AG04450 (cell line): ENCODE measurements at regions not wholly inside any gene's neighbourhood (a gene's known extent, or its start where the extent isn't known, plus 50 kb on each side); places are given as distances from the start of the nearest gene placed in this dataset.

Source experiments
- CTCF ChIA-PET: fragments of 300-600, 350-600 bp; formaldehyde crosslinking; extraction: SDS; loops from one replicate; lab custom pipeline; 2022; ENCODE audit warnings: antibody characterized with exemption, inconsistent platforms; lab: Charles Lee
- POLR2A ChIA-PET: fragments of 350-600 bp; formaldehyde crosslinking; extraction: SDS; loops from one replicate; lab custom pipeline; 2021; ENCODE audit warnings: antibody characterized with exemption, inconsistent platforms; lab: Yijun Ruan, JAX
- DNase-seq: peaks from one replicate; pipeline ENCODE4 v3.0.0-alpha.2; 2011; ENCODE audit warnings: low read depth, low spot score
- H3K27ac ChIP-seq: one replicate; pipeline ENCODE4 v1.5.1; 2012; ENCODE audit warnings: low read depth, low read length, control low read depth
- H3K27me3 ChIP-seq: one replicate; pipeline ENCODE4 v1.6.0; 2012; ENCODE audit warnings: low read length; ENCODE audit not compliant: control insufficient read depth, insufficient read depth
- H3K4me3 ChIP-seq: 2 replicates; pipeline ENCODE4 v1.5.1; 2011; ENCODE audit warnings: mild to moderate bottlenecking, low read depth, low read length, control low read depth
- H3K9me3 ChIP-seq: 2 replicates; pipeline ENCODE4 v1.5.1; 2012; ENCODE audit warnings: low read length; ENCODE audit not compliant: control insufficient read depth, insufficient read depth
- CTCF ChIP-seq: IDR thresholded peaks from 2 replicates; pipeline ENCODE4 v1.5.1; 2011; ENCODE audit warnings: low read depth, low read length, control low read depth, inconsistent platforms

DNA sequence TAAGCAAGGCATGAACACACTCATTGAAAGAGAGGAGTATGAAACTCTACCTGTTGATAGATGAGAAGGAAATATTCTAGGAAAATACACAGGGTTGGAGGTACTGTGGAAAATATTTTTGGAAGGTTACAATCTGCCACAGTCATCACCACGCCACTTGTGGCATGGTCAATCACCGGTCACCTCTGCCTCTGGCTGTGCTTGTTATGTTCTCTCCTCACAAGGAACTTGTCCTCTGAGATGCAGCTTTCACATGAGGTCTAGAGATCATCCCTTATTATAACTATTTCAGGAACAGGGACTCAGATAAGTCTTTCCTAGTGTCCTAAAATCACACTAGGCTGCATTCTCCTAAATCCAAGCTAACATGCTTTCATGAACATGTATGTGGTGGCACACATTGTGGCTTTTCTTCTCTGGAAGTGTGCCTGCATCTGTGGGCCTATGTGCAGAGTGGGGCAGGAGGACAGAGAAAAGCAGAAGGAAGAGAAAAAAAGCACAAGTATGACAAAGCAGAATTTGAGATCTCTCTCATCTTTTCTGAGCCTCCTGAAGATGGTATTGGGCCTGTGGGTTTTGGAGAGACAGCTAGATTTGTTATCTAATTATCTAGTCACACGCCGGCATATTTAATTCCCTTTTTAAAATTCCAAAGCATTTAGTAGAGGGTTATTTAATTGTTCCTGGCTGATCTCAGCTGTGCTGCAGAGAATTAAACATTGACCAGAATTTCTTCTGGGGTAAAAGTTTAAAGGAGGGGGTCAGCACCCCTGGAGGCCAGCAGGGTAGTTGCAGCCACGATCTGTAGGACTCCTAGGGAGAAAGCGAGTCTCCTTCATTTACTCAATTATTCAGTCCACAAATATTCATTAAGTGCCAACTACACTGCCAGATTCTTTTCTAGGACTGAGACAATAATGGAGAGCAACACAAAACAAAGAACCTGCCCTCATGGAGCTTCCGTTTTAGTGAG is 294.6 kb downstream of the RDH14 start:
- ChIA-PET POLR2A (no interaction called here), CTCF (interaction anchor here (0.9 to 2.4 kb wide), 4 partner anchors 24 to 414 kb away, joined by 3 to 5 read pairs (median 3); no protein-coding TSS in a partner anchor)
- no peaks in the 10 kb centered on the region for H3K9me3 ChIP-seq
- H3K27me3 ChIP-seq, result no peaks in the 10 kb centered on the region
- DNase-seq, result no peak
- H3K27ac ChIP-seq, result no peak overlapping the region
- no peak overlapping the region for H3K4me3 ChIP-seq
- TF ChIP-seq CTCF, result peak; percentile 22; the same call in 1 of the 2 replicates

DNA sequence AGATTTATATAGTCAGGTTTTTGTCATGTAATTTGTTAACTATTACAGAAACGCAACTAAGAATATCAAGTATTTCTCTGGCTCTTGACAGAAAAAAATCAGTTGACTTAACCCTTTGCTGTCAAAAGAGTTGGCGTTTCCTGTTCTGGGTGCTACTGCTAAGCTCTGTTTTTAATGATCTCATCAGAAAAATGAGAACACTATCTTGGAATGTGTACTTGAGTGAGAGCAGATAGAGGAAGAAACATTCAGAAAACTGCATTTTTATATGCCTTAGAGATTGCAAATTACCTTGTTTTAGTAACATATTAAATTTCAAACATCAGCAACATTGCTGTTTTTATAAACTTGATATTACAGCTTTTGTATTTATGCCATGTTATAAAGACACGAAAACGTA is 297.9 kb downstream of the RDH14 start:
- TF ChIP-seq CTCF, result no peak
- ChIA-PET POLR2A (no interaction called here), CTCF (no interaction called here)
- DNase-seq, result no peak
- Histone ChIP-seq H3K27me3 (no peaks in the 10 kb centered on the region), H3K27ac (no peak overlapping the region), H3K9me3 (no peaks in the 10 kb centered on the region), H3K4me3 (no peak overlapping the region)

- no peak overlapping the region for H3K4me3 ChIP-seq
- CTCF ChIA-PET, result no interaction called here
- H3K9me3 ChIP-seq, result no peaks in the 10 kb centered on the region
- no peaks in the 10 kb centered on the region for H3K27me3 ChIP-seq
- POLR2A ChIA-PET, result no interaction called here
- H3K27ac ChIP-seq, result no peak overlapping the region
- no peak for DNase-seq
- no peak for TF ChIP-seq CTCF
Observed at GRCh38 chr2:18253686-18254197, 306.7 kb downstream of the RDH14 start.

DNA sequence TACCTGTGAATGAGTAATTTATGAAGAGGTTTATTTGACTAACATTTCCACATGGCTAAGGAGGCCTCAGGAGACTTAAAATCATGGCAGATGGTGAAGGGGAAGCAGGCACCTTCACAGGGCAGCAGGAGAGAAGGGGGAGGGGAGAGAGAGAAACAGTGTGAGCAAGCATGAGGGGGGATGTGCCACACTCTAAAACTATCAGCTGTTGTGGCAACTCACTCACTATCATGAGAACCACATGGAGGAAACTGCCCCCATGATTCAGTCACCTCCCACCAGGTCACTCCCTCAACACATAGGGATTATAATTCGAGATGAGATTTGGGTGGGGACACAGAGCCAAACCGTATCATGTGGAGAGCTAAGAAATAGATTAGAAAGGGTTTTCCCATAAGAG is 309.0 kb downstream of the RDH14 start:
- H3K27me3 ChIP-seq, result no peaks in the 10 kb centered on the region
- ChIA-PET POLR2A (no interaction called here), CTCF (no interaction called here)
- no peak overlapping the region for H3K4me3 ChIP-seq
- no peak overlapping the region for H3K27ac ChIP-seq
- no peak for TF ChIP-seq CTCF
- DNase-seq, result no peak
- no peaks in the 10 kb centered on the region for H3K9me3 ChIP-seq
